Activated B cell treated with CpG ODN at 0.5 μM for 24 hours (primary cell): ENCODE measurements at regions not wholly inside any gene's neighbourhood (a gene's known extent, or its start where the extent isn't known, plus 50 kb on each side); places are given as distances from the start of the nearest gene placed in this dataset.

ENCODE experiments used
- ATAC-seq: fragments of 200-7000 bp; cut with Tn5 transposase; one replicate; pipeline ENCODE4 v1.10.0; 2021; ENCODE audit warnings: low read depth, mild to moderate bottlenecking, moderate library complexity
- CTCF ChIA-PET: fragments of 350-600 bp; sonication (Branson Sonifier 250); formaldehyde crosslinking; loops from one replicate; lab custom pipeline; 2021; ENCODE audit warnings: antibody characterized with exemption; lab: Charles Lee
- POLR2A ChIA-PET: fragments of 350-600 bp; sonication (Branson Sonifier 250); formaldehyde crosslinking; loops from one replicate; lab custom pipeline; 2021; ENCODE audit warnings: antibody characterized with exemption; lab: Charles Lee
- DNase-seq: peaks from one replicate; pipeline ENCODE4 v3.0.0; 2022
- H3K27ac Mint-ChIP-seq: one replicate; pipeline ENCODE4 v1.8.0; 2020; ENCODE audit warnings: mixed read lengths
- H3K27me3 Mint-ChIP-seq: one replicate; pipeline ENCODE4 v1.8.0; 2021; ENCODE audit warnings: mixed read lengths
- H3K36me3 Mint-ChIP-seq: one replicate; pipeline ENCODE4 v1.8.0; 2021; ENCODE audit warnings: low read depth, mixed read lengths
- H3K4me1 Mint-ChIP-seq: one replicate; pipeline ENCODE4 v1.8.0; 2021; ENCODE audit warnings: mixed read lengths
- H3K4me3 Mint-ChIP-seq: one replicate; pipeline ENCODE4 v1.8.0; 2020; ENCODE audit warnings: mild to moderate bottlenecking, mixed read lengths
- H3K9me3 Mint-ChIP-seq: one replicate; pipeline ENCODE4 v1.8.0; 2020; ENCODE audit warnings: mixed read lengths
- CTCF ChIP-seq: fragments of 200-600 bp; IDR thresholded peaks from one replicate; pipeline ENCODE4 v1.8.0; 2022; ENCODE audit warnings: antibody characterized with exemption, mild to moderate bottlenecking
- intact Hi-C: fragments of 100-400 bp; cut with micrococcal nuclease; formaldehyde crosslinking; loops from one replicate; pipeline ENCODE4 v1.15.1; 2024

GRCh38 chr6:104526376-104526775, 333.3 kb downstream of the HACE1 start:
- intact Hi-C loops: no loop called here
- Mint-ChIP-seq H3K36me3 (no peaks in the 10 kb centered on the region), H3K4me1 (no peaks in the 10 kb centered on the region), H3K27me3 (no peaks in the 10 kb centered on the region), H3K27ac (no peak overlapping the region), H3K9me3 (no peaks in the 10 kb centered on the region), H3K4me3 (no peak overlapping the region)
- DNase-seq (no peak), ATAC-seq (no peak)
- CTCF ChIA-PET: interaction anchor here (0.7 to 3.5 kb wide), 5 partner anchors 8 to 27 kb away, joined by 3 to 15 read pairs (median 4); no protein-coding TSS in a partner anchor
- TF ChIP-seq CTCF: no peak
- POLR2A ChIA-PET: no interaction called here

GRCh38 chr6:104525677-104526322, 333.9 kb downstream of the HACE1 start:
- POLR2A ChIA-PET: no interaction called here
- ATAC-seq (peak; percentile 90), DNase-seq (peak; percentile 19)
- TF ChIP-seq CTCF: peak; percentile 89
- no peak overlapping the region for H3K27ac Mint-ChIP-seq
- no peaks in the 10 kb centered on the region for H3K27me3 Mint-ChIP-seq
- no peaks in the 10 kb centered on the region for H3K9me3 Mint-ChIP-seq
- no peak overlapping the region for H3K4me3 Mint-ChIP-seq
- no peaks in the 10 kb centered on the region for H3K36me3 Mint-ChIP-seq
- CTCF ChIA-PET: interaction anchor here (0.7 to 3.5 kb wide), 5 partner anchors 9 to 28 kb away, joined by 3 to 15 read pairs (median 4); no protein-coding TSS in a partner anchor
- intact Hi-C loops: no loop called here
- no peaks in the 10 kb centered on the region for H3K4me1 Mint-ChIP-seq

- no peak for DNase-seq
- TF ChIP-seq CTCF: no peak
- no peak overlapping the region for H3K4me3 Mint-ChIP-seq
- H3K4me1 Mint-ChIP-seq: no peaks in the 10 kb centered on the region
- ATAC-seq: no peak
- no peaks in the 10 kb centered on the region for H3K36me3 Mint-ChIP-seq
- intact Hi-C loops: no loop called here
- H3K27me3 Mint-ChIP-seq: peaks cover 4% of the 10 kb centered on the region
- H3K9me3 Mint-ChIP-seq: no peaks in the 10 kb centered on the region
- ChIA-PET CTCF (no interaction called here), POLR2A (no interaction called here)
- no peak overlapping the region for H3K27ac Mint-ChIP-seq
These were observed 337.2 kb downstream of the HACE1 start for GRCh38 chr6:104522533-104522932.

GRCh38 chr6:104521176-104521575, 338.5 kb downstream of the HACE1 start:
- H3K4me1 Mint-ChIP-seq: no peaks in the 10 kb centered on the region

GRCh38 chr6:104519566-104519965, 340.2 kb downstream of the HACE1 start:
- no peak overlapping the region for H3K27ac Mint-ChIP-seq
- ATAC-seq (no peak), DNase-seq (no peak)
- ChIA-PET POLR2A (no interaction called here), CTCF (no interaction called here)
- H3K27me3 Mint-ChIP-seq: peaks cover 4% of the 10 kb centered on the region
- no peaks in the 10 kb centered on the region for H3K4me1 Mint-ChIP-seq
- H3K36me3 Mint-ChIP-seq: no peaks in the 10 kb centered on the region
- no peak overlapping the region for H3K4me3 Mint-ChIP-seq
- no peak for TF ChIP-seq CTCF
- intact Hi-C loops: no loop called here
- H3K9me3 Mint-ChIP-seq: no peaks in the 10 kb centered on the region

More at GRCh38 chr6:104521176-104521575, 338.5 kb downstream of the HACE1 start:
- no peak overlapping the region for H3K27ac Mint-ChIP-seq
- ChIA-PET CTCF (no interaction called here), POLR2A (no interaction called here)
- no peak for TF ChIP-seq CTCF
- DNase-seq: no peak
- intact Hi-C loops: no loop called here
- H3K27me3 Mint-ChIP-seq: peaks cover 4% of the 10 kb centered on the region
- H3K9me3 Mint-ChIP-seq: no peaks in the 10 kb centered on the region
- no peak overlapping the region for H3K4me3 Mint-ChIP-seq
- no peaks in the 10 kb centered on the region for H3K36me3 Mint-ChIP-seq
- ATAC-seq: no peak
